GM19438 (cell line): ENCODE measurements at regions not wholly inside any gene's neighbourhood (a gene's known extent, or its start where the extent isn't known, plus 50 kb on each side); places are given as distances from the start of the nearest gene placed in this dataset.
"Not testable (repeated sequence)": the region's sequence is repeated elsewhere in the genome, so short reads cannot be mapped to it uniquely, and the experiment has no call there.

Experiments used
- ATAC-seq: cut with Tn5 transposase; IDR thresholded peaks from one replicate; pipeline ENCODE4 v1.9.1; 2021; ENCODE audit warnings: low read depth; ENCODE audit not compliant: unreplicated experiment

- no peak for ATAC-seq
Observed at GRCh38 chr5:96214442-96215197, 218.4 kb downstream of the PCSK1 start.

GRCh38 chr5:96209829-96210228 is 223.2 kb downstream of the PCSK1 start:
- no peak for ATAC-seq

GRCh38 chr5:96207420-96207819 is 225.6 kb downstream of the PCSK1 start:
- no peak for ATAC-seq

- ATAC-seq, result no peak
Observed at GRCh38 chr5:96203761-96204160, 229.3 kb downstream of the PCSK1 start.

DNA sequence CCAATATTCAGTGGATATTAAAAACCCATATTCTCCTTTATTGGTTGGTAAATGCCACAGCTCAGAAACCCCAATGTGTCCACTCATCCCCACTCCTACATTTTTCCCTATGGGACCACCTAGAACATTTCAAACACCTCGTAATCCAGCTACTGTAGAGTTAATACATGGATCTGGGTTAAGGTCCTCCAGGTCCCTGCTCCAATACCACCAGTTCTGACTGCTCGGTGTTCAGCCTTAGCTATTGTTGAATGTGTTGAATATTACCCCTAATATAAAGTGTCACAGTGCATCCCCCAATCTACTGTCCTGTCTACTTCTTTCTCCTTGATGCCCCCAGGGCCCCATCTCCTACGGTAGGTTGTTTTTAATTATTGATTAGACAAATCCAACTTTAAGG is 231.5 kb downstream of the PCSK1 start:
- ATAC-seq, result no peak

- ATAC-seq, result no peak
Observed at GRCh38 chr5:96200641-96201040, 232.4 kb downstream of the PCSK1 start.

DNA sequence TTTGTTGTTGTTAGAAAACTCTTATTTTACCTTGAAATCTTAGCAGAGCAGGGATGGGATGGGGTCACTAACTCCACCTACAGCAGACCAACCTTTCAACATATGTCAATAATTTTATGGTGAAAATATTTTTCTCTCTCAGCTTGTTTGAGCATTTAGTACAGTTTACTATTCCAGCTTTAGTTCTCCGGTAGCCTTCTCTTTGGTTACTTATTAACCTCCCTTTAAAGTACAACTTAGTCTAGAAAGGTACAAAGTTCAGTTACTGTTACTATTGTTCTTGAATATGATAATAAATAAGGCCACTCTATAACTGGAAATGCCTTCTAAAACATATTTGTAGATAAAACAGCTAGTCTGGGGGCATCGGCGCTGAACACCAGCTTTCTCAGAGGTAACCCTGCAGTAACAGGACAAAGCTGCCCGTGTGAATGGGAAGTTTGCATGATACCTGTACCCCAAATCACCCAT is 233.3 kb downstream of the PCSK1 start:
- no peak for ATAC-seq

- no peak for ATAC-seq
Observed at GRCh38 chr5:96198356-96199058, 234.5 kb downstream of the PCSK1 start.

DNA sequence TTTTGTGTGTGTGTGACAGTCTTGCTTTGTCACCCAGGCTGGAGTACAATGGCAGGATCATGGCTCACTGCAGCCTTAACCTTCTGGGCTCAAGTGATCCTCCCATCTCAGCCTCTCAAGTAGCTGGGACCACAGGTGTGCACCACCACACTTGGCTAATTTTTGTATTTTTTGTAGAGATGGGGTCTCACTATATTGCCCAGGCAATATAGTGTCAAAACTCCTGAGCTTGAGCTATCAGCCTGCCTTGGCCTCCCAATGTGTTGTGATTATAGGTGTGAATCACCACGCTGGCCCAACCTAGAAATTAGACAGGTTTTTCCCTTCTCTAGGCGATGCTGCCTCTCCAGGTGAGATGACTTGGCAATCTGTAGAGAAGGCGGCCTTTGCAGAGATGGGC is 235.3 kb downstream of the PCSK1 start:
- ATAC-seq, result not testable (repeated sequence)

DNA sequence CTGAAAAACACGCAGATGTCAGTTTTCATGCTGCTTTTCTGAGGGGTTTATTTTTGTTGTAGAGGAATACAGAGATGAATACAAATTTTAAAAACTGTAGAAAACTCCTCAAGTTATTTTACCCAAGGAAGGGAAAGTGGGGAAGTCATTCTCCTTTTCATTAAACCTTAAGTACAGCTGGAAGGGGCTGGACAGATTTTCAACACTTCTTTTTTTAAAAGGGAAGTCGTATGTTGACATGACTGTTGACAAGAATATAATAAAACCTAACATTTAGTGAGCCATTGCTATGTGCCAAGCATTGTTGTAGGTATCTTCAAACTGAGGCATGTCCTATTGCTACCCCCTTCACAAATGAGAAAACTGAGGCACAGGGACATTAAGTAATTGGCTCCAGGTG is 235.7 kb upstream of the ELL2 start:
- ATAC-seq, result no peak

DNA sequence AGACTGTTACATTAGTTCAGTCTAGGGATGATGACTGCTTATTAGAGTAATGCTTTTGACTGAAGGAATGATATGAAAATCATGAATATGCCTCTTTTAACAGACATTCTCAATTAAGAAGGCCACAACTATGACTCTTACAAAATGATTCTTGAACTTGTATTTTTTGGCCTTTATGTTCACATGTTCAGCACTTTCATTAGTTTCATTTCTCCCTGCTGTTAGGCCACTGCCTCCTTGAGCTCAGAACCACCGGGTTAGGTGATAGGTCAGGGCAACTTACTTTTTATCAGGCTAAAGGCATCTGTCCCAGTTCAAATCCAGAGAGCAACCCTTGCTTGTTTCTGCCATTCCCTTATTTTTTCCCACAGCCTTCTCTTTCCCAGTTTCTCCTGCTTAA is 235.2 kb upstream of the ELL2 start:
- no peak for ATAC-seq

DNA sequence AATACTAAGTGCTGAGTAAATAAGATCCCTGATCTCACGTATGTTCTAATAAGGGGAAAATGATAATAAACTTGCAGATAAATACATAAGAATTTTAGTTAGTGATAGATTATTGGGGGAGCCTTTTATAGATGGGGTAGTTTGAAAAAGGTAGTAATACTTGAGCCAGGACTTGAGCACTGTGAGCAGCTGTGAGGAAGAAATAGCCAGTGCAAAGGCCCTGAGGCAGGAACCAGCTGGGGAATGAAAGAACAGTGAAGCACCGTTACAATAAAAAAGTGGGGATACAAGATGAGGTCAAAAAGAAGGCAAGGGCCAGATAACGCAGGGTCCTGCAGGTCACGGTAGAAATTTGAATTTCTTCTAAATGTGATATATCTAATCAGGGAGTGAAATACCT is 234.8 kb upstream of the ELL2 start:
- no peak for ATAC-seq

GRCh38 chr5:96195123-96195522 is 233.5 kb upstream of the ELL2 start:
- ATAC-seq, result no peak

- ATAC-seq, result no peak
Observed at GRCh38 chr5:96194593-96194992, 232.9 kb upstream of the ELL2 start.

DNA sequence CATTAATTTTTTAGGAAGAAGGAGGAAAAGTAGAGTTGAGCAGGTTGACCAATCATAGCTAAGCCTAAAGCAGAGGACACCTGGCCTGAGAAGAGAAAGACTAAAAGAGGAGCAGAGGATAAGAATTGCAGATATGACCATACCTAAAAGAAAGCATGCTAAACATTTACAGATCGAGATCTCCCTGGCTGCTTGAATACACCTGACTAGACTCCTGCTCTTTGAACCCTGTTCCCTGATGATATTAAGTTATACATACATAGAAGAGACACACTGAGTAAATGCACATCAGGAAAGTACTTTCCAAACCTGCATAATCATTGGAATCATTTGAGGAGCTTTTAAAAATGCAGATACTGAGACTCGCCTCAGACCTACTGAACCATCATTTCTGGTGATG is 232.3 kb upstream of the ELL2 start:
- no peak for ATAC-seq

DNA sequence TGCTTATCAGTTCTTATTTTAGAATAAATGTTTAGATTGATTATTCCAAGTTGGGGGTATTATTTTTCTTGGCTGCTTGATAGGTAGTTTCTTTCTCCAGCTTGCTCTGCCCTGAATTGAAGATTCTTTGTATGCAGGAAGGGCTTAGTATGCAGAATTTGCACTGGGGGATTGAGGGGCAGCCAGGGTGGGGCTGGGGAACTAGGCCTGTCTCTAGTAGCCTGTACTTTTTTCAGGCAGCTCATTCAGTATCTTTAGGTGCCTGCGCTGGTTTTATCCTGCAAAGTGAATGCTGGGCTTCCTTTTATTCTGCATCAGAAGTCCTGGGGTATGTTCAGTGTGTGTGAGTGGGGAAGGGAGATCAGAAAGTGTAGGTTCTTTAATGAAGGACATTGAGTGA is 228.3 kb upstream of the ELL2 start:
- no peak for ATAC-seq

DNA sequence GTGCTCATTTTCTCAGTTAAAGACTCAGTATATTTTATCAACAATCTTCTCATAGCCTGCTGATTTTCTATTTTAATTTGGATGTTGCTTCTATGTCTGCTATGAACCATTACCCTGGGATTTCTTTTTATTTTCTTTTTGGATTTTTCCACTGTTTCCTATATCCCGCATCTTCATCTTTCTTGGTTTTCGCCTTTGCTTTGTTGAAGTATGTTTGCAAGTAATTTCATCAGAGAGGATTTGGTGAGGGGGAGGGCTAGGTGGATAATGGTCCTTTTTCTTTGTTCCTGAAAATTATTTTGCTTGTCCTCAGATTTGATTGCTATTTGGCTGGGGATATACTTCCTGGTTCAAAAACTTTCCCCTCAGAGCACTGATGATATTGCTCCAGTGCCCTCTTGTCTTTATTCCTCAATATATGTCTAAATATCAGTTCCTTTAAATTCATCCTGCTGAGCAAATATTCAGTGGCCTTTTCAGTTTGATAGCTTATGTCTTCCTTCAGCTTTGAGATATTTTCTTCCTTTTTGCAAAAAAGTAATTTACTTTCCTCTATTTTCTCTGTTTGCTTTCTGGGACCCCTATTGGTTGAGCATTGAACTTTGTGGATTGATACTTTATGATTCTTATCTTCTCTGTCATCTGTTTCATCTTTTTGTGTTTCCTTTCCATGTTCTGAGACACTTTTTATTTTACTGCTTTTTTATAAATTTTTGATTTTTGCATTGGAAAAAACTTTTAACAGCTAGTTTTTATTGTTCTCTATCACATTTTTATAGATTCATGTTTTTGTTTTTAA is 227.6 kb upstream of the ELL2 start:
- ATAC-seq, result no peak

DNA sequence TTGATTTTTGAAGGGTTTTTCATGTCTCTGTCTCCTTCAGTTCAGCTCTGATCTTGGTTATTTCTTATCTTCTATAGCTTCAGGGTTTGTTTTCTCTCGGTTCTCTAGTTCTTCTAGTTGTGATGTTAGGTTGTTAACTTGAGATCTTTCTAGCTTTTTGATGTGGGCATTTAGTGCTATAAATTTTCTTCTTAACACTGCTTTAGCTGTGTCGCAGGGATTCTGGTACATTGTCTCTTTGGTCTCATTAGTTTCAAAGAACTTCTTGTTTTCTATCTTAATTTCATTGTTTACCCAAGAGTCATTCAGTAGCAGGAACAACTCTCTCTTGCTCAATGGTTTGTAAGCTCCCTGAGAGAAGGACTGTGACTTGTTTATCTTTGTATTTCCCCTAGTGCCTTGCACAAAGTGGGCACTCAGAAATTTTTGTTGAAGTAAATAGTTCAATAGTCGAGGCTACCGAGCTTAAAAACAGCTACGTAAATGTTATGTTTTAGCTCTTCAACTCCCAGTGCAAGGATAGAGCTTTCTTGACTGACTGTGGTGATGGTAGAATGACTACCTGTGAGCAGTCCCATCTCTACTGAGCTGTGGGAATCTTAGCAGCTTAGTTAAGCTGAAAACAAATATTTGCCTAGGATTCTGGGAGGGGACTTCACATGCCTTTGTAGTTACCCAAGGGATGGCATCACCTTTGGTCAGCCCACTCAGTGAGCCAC is 225.8 kb upstream of the ELL2 start:
- ATAC-seq, result no peak

- ATAC-seq, result not testable (repeated sequence)
Observed at GRCh38 chr5:96184510-96184909, 222.9 kb upstream of the ELL2 start.

DNA sequence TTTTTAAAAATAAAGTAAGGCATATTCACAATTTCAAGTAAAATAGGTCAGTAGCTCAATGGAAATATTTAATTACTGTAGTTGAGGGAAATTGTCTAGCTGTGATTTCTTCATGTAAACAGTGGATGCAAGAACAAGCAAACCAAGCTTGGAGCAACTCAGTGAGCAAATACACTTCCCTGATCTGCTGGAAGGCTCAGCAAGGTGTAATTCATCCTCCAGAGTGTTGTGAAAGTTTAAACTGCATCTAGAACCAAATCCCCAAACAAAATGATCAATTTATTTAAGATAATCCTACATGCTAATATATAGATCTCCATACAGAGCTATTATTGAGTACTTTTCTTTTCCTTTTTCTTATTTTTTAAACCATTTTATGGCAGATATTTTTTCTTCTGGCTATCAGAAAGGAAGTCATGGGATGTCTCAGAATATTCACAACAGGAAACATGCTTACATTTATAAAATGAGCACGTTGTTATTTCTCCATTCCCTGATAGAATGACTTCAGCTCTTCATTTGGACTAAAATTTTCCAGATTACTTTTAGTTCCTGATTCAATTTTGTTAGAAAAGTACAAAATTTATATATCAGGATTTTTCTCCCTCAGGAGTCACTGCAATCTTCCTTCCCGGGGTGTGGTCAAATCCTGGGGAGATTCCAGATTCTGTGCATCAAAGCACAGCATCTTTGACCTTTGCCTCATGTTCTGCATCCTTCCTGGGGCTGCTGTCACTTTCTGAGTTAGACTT is 219.2 kb upstream of the ELL2 start:
- ATAC-seq, result no peak
